Right ventricle myocardium inferior (tissue), 1 donor: ENCODE measurements at regions not wholly inside any gene's neighbourhood (a gene's known extent, or its start where the extent isn't known, plus 50 kb on each side); places are given as distances from the start of the nearest gene placed in this dataset.

ENCODE experiments used
- ATAC-seq: fragments of 200-7000 bp; cut with Tn5 transposase; one replicate; pipeline ENCODE4 v1.9.1; 2020; ENCODE audit warnings: mild to moderate bottlenecking, moderate library complexity
- DNase-seq: peaks from one replicate; pipeline ENCODE4 v3.0.0; 2021; ENCODE audit errors: missing footprints
- intact Hi-C: fragments of 100-400 bp; cut with DNase I; formaldehyde crosslinking; loops from one replicate; pipeline ENCODE4 v1.11.0; 2022
- donor health status: DM: no; HTN: yes; CAD: no; lungs with severe emphysema.

- no peak for ATAC-seq
- no peak for DNase-seq
- intact Hi-C loops: loop anchor here (5.0 kb wide), 1 partner anchor 42 kb away; no protein-coding TSS in a partner anchor
Observed at GRCh38 chr3:30154853-30155252, 451.5 kb upstream of the TGFBR2 start.

GRCh38 chr3:30155755-30156154 is 450.6 kb upstream of the TGFBR2 start:
- no peak for DNase-seq
- intact Hi-C loops: loop anchor here (5.0 kb wide), 1 partner anchor 42 kb away; no protein-coding TSS in a partner anchor
- no peak for ATAC-seq

DNA sequence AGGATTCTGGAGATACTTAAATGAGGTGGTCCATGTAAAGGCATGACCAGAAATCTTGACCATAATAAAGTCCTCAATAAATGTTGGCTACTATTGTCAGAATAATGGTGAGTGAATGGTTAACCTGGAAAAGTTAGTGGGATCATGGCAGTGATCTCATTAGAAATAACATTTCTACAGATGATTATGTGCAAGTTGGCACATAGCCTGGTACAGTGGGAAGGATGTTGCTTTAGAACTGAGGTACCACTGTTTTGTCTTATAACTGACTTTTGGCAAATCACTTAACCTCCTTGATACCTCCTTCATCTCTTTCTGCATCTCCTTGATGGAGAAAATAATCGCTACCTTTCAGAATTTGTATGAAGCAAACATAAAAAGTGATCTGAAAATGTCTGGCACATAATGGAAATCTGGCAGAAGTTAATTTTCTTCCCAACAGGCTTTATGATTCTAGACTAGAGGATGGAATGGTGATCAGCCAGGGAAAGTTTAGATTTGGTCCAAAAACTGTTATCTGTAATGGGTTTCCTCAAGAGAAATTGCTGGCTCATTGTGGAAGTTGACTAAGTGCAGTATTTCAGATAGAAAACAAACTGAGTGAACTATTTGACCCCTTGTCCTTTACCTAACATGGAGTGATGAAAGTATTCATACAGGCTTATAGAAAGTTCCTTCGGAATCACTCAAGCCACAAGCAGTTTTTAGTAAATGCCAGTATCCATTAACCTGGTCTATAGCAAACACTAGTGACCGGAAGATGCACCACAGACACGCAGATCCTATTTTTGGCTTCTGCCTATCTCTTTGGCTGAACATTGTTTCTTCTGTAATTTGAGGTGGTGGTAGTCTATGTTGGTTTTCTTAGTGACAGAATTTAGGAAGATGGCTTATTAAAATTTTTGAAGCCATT is 449.6 kb upstream of the TGFBR2 start:
- DNase-seq (no peak), ATAC-seq (peak; percentile 48)
- intact Hi-C loops: loop anchor here (5.0 kb wide), 1 partner anchor 40 kb away; no protein-coding TSS in a partner anchor

DNA sequence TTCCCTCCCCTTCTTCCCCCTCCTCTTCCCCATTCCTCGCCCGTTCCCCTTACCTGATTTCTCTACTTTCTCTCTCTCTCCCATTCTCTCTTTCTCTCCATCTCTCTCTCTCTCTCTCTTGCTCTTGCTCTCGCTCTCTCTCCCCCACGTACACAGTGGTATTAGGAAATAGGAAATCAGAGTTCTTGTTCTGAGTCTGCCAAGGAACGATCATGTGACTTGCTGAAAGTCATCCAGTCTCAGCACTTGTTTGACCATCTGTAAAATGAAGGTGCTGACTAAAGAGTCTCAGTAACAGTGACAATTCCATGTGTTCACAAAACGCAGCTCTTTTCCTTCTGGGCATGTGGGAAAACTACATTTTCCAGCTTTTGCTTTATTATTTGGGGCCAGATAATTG is 445.0 kb upstream of the TGFBR2 start:
- no peak for DNase-seq
- peak; percentile 89 for ATAC-seq
- intact Hi-C loops: no loop called here

DNA sequence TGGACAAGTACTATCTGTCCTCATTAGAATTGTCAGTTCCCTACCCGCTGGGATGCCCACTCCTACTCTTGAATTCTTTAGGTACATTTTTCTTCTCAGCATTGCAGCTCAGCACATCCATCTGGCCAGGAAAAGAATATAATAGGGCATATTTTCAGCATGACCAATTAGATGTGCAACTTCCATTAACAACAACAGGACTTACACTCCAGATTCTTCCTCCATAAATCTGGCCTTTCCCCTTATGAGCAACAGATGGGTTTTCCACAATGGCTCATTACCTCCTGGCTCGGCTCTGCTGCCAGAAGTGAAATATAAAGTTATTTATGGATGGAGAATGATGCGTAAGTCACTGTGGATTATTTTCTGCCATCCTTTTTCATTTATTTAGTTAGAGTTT is 443.8 kb upstream of the TGFBR2 start:
- DNase-seq (no peak), ATAC-seq (no peak)
- intact Hi-C loops: no loop called here

GRCh38 chr3:30166535-30166934 is 439.9 kb upstream of the TGFBR2 start:
- intact Hi-C loops: no loop called here
- no peak for ATAC-seq
- no peak for DNase-seq

DNA sequence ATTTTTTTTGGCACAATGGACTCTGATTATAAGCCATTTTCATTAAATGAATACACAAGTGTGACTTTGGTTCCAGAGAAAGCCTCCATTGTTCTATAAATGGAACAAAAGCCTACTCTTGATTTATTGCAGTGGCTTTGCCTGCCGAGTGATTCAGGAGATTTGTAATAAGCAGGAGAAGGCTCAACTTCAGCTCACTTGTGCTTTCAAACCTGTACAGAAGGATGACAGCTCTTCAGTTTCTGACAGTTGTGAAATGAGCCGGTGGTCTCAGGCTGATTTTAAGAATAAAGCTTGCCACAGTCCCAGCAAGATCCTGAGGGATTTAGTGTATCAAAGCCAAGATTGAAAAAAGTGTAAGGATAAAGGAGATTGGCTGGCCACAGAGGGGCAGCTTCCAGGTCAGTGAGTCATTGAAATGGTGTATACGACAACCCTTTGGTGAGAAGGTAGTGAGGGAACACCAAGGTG is 438.8 kb upstream of the TGFBR2 start:
- intact Hi-C loops: no loop called here
- ATAC-seq: no peak
- DNase-seq: no peak

DNA sequence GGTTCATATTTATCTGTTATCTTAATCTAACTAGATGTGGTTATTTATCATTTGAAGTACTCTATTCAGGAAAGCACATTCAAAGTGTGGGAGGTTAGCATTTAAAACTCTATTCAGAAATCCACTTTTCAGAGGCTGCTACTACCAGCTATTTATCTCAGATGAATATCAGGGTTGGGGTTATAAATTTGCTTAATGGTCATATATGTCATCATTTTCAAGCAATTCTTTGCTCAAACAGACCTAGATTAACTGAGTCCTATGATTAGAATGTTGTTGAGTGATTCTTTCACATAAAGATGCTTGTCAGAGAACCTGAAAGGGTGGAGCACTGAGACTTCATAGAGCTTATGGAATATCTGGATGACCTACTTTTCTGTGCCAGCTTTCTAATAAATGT is 436.9 kb upstream of the TGFBR2 start:
- intact Hi-C loops: no loop called here
- ATAC-seq (no peak), DNase-seq (no peak)

DNA sequence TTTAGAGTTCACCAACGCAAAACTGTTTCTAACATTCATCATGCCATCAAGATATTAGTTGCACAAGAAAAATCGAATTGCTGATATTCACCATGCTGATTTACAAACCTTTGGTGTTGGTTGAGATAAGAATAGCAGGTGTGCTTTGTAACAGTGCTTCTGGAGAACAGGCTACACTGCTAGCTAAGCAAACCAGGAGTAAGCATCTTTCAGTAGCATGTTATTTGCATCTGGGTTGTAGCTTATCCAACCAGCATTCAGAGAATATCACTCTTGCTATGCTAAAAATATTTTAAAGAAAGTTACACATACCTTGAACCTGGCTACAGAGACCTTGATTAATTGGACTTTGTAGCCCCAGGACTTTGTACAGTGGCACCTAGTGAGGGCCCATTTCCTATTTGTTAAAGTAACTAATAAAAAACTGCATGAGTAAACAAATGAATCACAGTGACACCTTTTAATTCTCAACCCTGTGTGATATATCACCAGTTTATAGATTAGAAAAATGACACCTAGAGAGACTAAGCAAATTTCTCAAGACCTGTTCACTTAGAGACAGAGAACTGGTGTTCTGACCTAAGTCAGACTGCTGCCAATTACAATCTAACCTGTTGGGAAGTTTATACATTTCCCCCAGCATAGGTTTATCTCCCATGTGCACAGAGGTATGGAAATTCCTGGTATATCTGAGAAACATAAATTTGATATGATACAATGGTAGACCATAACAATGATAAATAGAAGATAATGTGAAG is 435.5 kb upstream of the TGFBR2 start:
- no peak for ATAC-seq
- no peak for DNase-seq
- intact Hi-C loops: no loop called here

- no peak for ATAC-seq
- no peak for DNase-seq
- intact Hi-C loops: no loop called here
Observed at GRCh38 chr3:30174357-30174756, 432.0 kb upstream of the TGFBR2 start.

GRCh38 chr3:30180310-30181177 is 425.9 kb upstream of the TGFBR2 start:
- intact Hi-C loops: no loop called here
- DNase-seq (no peak), ATAC-seq (peak; percentile 67)

- intact Hi-C loops: no loop called here
- ATAC-seq: no peak
Observed at GRCh38 chr3:30181178-30181465, 425.3 kb upstream of the TGFBR2 start.

GRCh38 chr3:30181581-30181980 is 424.8 kb upstream of the TGFBR2 start:
- no peak for ATAC-seq
- intact Hi-C loops: no loop called here
- no peak for DNase-seq

More at GRCh38 chr3:30181178-30181465, 425.3 kb upstream of the TGFBR2 start:
- no peak for DNase-seq

DNA sequence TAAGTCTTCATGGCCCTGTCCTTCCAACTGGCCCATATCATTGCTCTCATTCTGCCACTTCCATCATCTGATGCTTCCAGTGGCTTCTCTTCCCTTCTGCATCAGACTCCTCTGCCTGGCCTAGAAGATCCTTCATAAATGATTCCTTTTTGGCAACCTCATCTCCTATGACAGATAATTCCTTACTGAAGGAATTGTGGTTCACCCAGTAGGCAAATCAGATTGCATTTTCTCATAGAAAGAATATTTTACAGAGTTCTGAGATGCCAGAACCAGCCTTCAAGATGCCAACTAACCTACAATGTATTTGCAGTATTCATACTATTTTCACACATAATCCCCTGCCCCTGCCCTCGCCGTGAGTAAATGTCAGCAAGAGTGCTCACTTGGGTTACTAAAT is 423.0 kb upstream of the TGFBR2 start:
- ATAC-seq: no peak
- DNase-seq: no peak
- intact Hi-C loops: no loop called here

DNA sequence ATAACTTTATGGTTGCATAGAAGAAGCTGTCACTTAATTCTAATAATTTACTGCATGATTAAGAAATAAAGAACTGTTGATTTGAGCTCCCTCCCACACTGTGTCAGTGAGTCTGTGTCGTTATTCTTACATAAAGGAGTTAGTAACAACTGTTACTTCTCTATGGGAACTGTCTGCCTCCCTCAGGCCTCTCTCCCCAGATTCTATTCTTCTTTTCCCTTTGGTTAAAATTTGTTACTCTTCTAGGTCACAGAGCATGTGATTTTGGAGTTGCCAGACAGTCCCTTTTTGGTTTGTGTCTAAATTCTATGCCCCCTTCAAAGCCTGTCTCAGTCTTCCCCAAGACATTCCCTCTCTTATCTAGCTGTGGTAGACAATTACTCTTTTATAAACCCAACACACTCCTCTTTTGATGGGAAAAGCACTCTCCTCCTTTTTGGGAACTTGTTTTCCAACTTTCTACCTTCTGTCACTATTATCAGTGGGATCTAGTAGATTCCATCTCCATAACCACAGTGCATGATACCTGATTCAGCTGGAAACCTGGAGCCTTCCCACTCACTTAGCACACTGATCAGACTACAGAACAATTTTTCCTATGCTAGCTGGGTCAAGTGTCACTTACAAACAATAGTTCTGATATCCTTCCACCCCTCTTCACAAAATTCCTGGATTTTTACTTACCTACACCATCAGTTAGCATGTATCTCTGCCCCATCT is 422.1 kb upstream of the TGFBR2 start:
- ATAC-seq (no peak), DNase-seq (no peak)
- intact Hi-C loops: no loop called here

DNA sequence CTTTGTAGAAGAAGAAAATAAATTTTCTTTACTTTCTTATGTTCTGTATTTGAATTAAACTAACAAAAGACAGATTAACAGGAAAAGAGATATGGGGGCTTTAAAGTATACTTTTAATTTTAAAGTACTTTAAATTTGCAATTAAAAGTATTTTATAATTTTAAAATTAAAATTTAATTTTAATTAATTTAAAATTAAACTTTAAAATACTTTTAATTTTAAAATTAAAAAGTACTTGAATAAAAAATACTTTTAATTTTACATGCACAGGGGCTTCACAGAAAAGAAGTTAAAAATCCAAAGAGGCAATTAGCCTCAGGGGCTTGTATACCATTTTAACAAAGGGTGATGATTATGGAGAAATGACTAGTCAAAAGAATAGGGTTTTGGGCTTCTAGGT is 420.5 kb upstream of the TGFBR2 start:
- DNase-seq: no peak
- intact Hi-C loops: no loop called here
- ATAC-seq: no peak

- ATAC-seq (peak; percentile 74), DNase-seq (no peak)
- intact Hi-C loops: no loop called here
Observed at GRCh38 chr3:30186741-30187219, 419.6 kb upstream of the TGFBR2 start.

GRCh38 chr3:30187366-30187765 is 419.0 kb upstream of the TGFBR2 start:
- ATAC-seq (no peak), DNase-seq (no peak)
- intact Hi-C loops: no loop called here
